DMS53 treated with DMSO at 0.1 percent for 48 hours (cell line): ENCODE measurements at regions not wholly inside any gene's neighbourhood (a gene's known extent, or its start where the extent isn't known, plus 50 kb on each side); places are given as distances from the start of the nearest gene placed in this dataset.

Source experiments
- DNase-seq: peaks from one replicate; lab custom pipeline; 2025; ENCODE audit not compliant: unreplicated experiment; lab: John Stamatoyannopoulos, UW

GRCh38 chr10:4501306-4501705 lies 324.7 kb upstream of the AKR1E2 start:
- DNase-seq, result no peak

- no peak for DNase-seq
Observed at GRCh38 chr10:4498711-4499251, 327.2 kb upstream of the AKR1E2 start.

GRCh38 chr10:4494551-4494950 lies 331.5 kb upstream of the AKR1E2 start:
- DNase-seq, result no peak

GRCh38 chr10:4492202-4492601 lies 333.8 kb upstream of the AKR1E2 start:
- DNase-seq, result no peak

GRCh38 chr10:4488904-4489303 lies 337.1 kb upstream of the AKR1E2 start:
- DNase-seq, result no peak

GRCh38 chr10:4485636-4486035 lies 340.4 kb upstream of the AKR1E2 start:
- no peak for DNase-seq

GRCh38 chr10:4483811-4484210 lies 342.2 kb upstream of the AKR1E2 start:
- no peak for DNase-seq

- no peak for DNase-seq
Observed at GRCh38 chr10:4482659-4483058, 343.3 kb upstream of the AKR1E2 start.

- DNase-seq, result no peak
Observed at GRCh38 chr10:4481192-4481591, 344.8 kb upstream of the AKR1E2 start.

- DNase-seq, result no peak
Observed at GRCh38 chr10:4479342-4479741, 346.7 kb upstream of the AKR1E2 start.

- no peak for DNase-seq
Observed at GRCh38 chr10:4477664-4478063, 348.3 kb upstream of the AKR1E2 start.

- no peak for DNase-seq
Observed at GRCh38 chr10:4475827-4476490, 350.0 kb upstream of the AKR1E2 start.

GRCh38 chr10:4474829-4475228 lies 351.2 kb upstream of the AKR1E2 start:
- no peak for DNase-seq

GRCh38 chr10:4473977-4474376 lies 352.0 kb upstream of the AKR1E2 start:
- no peak for DNase-seq

GRCh38 chr10:4472190-4472904 lies 353.7 kb upstream of the AKR1E2 start:
- DNase-seq, result no peak

GRCh38 chr10:4470231-4470835 lies 355.7 kb upstream of the AKR1E2 start:
- DNase-seq, result no peak

- no peak for DNase-seq
Observed at GRCh38 chr10:4467481-4467880, 358.5 kb upstream of the AKR1E2 start.

- no peak for DNase-seq
Observed at GRCh38 chr10:4460267-4460666, 365.7 kb upstream of the AKR1E2 start.

GRCh38 chr10:4459531-4459930 lies 366.5 kb upstream of the AKR1E2 start:
- peak; percentile 23 for DNase-seq

- no peak for DNase-seq
Observed at GRCh38 chr10:4457597-4457996, 368.4 kb upstream of the AKR1E2 start.

- no peak for DNase-seq
Observed at GRCh38 chr10:4456776-4457175, 369.2 kb upstream of the AKR1E2 start.

- DNase-seq, result no peak
Observed at GRCh38 chr10:4456279-4456678, 369.7 kb upstream of the AKR1E2 start.
